ENCODE measurements at regions not wholly inside any gene's neighbourhood (a gene's known extent, or its start where the extent isn't known, plus 50 kb on each side); places are given as distances from the start of the nearest gene placed in this dataset.

DNA sequence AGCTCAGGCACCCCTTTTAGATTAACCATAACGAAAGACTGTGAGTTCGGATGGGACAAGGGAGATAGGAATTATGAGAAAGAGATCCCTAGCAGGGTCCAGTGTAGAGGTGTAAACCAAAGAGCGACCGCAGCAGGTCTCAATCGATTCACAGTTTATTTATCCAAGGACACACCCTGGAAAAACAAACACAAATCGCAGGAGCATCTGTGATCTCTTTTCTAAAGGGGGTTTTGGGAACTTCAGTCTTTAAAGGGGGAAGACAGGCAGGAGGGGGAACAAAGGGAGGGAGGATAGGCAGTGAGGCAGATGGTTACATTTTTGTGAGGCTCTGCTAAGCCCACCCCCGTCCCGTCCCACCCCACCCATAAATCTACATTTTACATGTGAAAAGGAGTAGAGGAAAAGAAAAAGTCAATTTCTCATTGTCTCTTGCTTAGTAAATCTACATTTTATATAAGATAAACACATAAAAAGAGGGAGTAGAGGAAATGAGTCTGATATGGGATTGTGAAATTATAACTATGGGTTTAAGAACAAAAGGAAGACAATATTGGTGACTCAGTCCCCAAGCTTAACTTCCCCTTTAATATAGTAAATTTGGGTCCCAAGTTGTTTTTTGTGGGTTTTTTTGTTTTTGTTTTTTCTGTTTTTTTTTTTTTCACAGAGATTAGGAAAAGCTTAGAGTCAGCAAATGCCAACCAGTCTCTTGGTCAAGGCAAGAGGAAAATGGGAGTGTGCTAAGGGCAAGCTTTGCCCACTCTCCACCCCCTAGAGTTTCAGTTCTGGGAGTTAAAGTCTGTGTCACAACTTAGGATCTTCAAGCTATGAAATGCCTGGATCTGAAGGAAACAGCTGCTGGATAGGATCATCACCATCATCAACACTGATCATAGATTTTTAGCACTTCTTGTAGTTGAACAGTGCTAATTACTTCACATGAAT is 160.9 kb upstream of the CDH5 start:
- TF ChIP-seq, protein P1, sequence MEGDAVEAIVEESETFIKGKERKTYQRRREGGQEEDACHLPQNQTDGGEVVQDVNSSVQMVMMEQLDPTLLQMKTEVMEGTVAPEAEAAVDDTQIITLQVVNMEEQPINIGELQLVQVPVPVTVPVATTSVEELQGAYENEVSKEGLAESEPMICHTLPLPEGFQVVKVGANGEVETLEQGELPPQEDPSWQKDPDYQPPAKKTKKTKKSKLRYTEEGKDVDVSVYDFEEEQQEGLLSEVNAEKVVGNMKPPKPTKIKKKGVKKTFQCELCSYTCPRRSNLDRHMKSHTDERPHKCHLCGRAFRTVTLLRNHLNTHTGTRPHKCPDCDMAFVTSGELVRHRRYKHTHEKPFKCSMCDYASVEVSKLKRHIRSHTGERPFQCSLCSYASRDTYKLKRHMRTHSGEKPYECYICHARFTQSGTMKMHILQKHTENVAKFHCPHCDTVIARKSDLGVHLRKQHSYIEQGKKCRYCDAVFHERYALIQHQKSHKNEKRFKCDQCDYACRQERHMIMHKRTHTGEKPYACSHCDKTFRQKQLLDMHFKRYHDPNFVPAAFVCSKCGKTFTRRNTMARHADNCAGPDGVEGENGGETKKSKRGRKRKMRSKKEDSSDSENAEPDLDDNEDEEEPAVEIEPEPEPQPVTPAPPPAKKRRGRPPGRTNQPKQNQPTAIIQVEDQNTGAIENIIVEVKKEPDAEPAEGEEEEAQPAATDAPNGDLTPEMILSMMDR (IDR thresholded peaks at IDR 0.05), result no peak
- TF ChIP-seq EZH2 (IDR thresholded peaks at IDR 0.05; ENCODE audit: borderline replicate concordance, insufficient read depth, low read depth, low read length, poor library complexity, severe bottlenecking), result no peak
